Glutamatergic neuron (in vitro differentiated cells): ENCODE measurements at regions not wholly inside any gene's neighbourhood (a gene's known extent, or its start where the extent isn't known, plus 50 kb on each side); places are given as distances from the start of the nearest gene placed in this dataset.

Experiments used
- DNase-seq: peaks from one replicate; pipeline ENCODE4 v3.0.0; 2022
- H3K27ac Mint-ChIP-seq: one replicate; pipeline ENCODE4 v1.8.0; 2020; ENCODE audit warnings: mild to moderate bottlenecking, mixed read lengths, inconsistent platforms; ENCODE audit not compliant: unreplicated experiment
- H3K27me3 Mint-ChIP-seq: one replicate; pipeline ENCODE4 v1.8.0; 2020; ENCODE audit warnings: mild to moderate bottlenecking, moderate library complexity, mixed read lengths, inconsistent platforms; ENCODE audit not compliant: unreplicated experiment
- H3K36me3 Mint-ChIP-seq: one replicate; pipeline ENCODE4 v1.8.0; 2020; ENCODE audit warnings: mild to moderate bottlenecking, mixed read lengths, inconsistent platforms; ENCODE audit not compliant: unreplicated experiment
- H3K4me1 Mint-ChIP-seq: one replicate; pipeline ENCODE4 v1.8.0; 2020; ENCODE audit warnings: mild to moderate bottlenecking, low read depth, mixed read lengths, inconsistent platforms; ENCODE audit not compliant: unreplicated experiment
- H3K4me3 Mint-ChIP-seq: one replicate; pipeline ENCODE4 v1.8.0; 2020; ENCODE audit warnings: mild to moderate bottlenecking, mixed read lengths, inconsistent platforms; ENCODE audit not compliant: unreplicated experiment
- H3K9me3 Mint-ChIP-seq: one replicate; pipeline ENCODE4 v1.8.0; 2020; ENCODE audit warnings: mild to moderate bottlenecking, moderate library complexity, mixed read lengths, inconsistent platforms; ENCODE audit not compliant: unreplicated experiment
- CTCF ChIP-seq: fragments of 200-600 bp; sonication (generic); IDR thresholded peaks from one replicate; pipeline ENCODE4 v1.5.0; 2021; ENCODE audit not compliant: partially characterized antibody, unreplicated experiment

- H3K4me3 Mint-ChIP-seq, result no peak overlapping the region
- H3K27ac Mint-ChIP-seq, result no peak overlapping the region
Observed at GRCh38 chr9:129335464-129336129, 157.5 kb upstream of the IER5L start.

GRCh38 chr9:129334105-129334935 lies 156.3 kb upstream of the IER5L start:
- Mint-ChIP-seq H3K4me3 (peak overlapping the region; percentile 15), H3K36me3 (no peaks in the 10 kb centered on the region), H3K4me1 (peaks cover 14% of the 10 kb centered on the region), H3K27ac (no peak overlapping the region), H3K27me3 (peaks cover 7% of the 10 kb centered on the region), H3K9me3 (peaks cover 5% of the 10 kb centered on the region)
- peak; percentile 41 for DNase-seq
- TF ChIP-seq CTCF, result no peak

More at GRCh38 chr9:129335464-129336129, 157.5 kb upstream of the IER5L start:
- no peak for TF ChIP-seq CTCF
- Mint-ChIP-seq H3K36me3 (no peaks in the 10 kb centered on the region), H3K9me3 (peaks cover 5% of the 10 kb centered on the region), H3K27me3 (peaks cover 7% of the 10 kb centered on the region), H3K4me1 (peaks cover 14% of the 10 kb centered on the region)
- no peak for DNase-seq

- no peak for TF ChIP-seq CTCF
- peaks cover 14% of the 10 kb centered on the region for H3K4me1 Mint-ChIP-seq
- H3K27me3 Mint-ChIP-seq, result peaks cover 7% of the 10 kb centered on the region
- H3K36me3 Mint-ChIP-seq, result no peaks in the 10 kb centered on the region
- DNase-seq, result no peak
- H3K4me3 Mint-ChIP-seq, result no peak overlapping the region
- H3K27ac Mint-ChIP-seq, result no peak overlapping the region
- peaks cover 5% of the 10 kb centered on the region for H3K9me3 Mint-ChIP-seq
Observed at GRCh38 chr9:129333617-129334104, 155.6 kb upstream of the IER5L start.

GRCh38 chr9:129332581-129332980 lies 154.5 kb upstream of the IER5L start:
- Mint-ChIP-seq H3K27me3 (peaks cover 8% of the 10 kb centered on the region), H3K4me1 (peaks cover 11% of the 10 kb centered on the region), H3K9me3 (peaks cover 5% of the 10 kb centered on the region), H3K4me3 (no peak overlapping the region), H3K27ac (no peak overlapping the region), H3K36me3 (no peaks in the 10 kb centered on the region)
- no peak for DNase-seq
- TF ChIP-seq CTCF, result no peak
